HTR-8/SVneo (cell line): ENCODE measurements at regions not wholly inside any gene's neighbourhood (a gene's known extent, or its start where the extent isn't known, plus 50 kb on each side); places are given as distances from the start of the nearest gene placed in this dataset.

ENCODE experiments used
- DNase-seq: peaks from one replicate; pipeline ENCODE4 v3.0.0; 2011; ENCODE audit warnings: low spot score, mixed read lengths; ENCODE audit not compliant: insufficient read length
- FAIRE-seq: peaks from 2 replicates; lab custom pipeline; 2011; peaks lifted over from hg19 to GRCh38; lab: Jason Lieb, UNC

DNA sequence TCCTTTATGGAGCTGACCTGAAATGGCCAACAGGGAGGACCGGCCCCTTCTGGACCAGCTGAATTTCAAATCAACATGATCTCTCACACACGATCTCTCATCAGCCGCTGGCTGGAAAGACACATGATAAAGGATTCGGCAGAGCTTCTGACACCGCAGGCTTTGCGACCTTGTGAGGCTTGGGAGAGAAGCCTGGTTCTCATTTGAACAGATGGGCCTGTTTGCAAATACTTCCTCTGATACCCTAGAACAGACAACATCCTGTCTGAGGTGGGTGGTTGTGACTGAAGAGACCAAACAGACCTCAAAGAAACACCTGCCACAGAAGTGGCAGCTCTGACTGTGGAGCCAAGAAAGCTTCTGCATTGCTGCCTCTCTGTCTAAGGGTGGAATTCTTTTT is 77.9 kb upstream of the SDK2 start:
- no peak for FAIRE-seq
- no peak for DNase-seq

DNA sequence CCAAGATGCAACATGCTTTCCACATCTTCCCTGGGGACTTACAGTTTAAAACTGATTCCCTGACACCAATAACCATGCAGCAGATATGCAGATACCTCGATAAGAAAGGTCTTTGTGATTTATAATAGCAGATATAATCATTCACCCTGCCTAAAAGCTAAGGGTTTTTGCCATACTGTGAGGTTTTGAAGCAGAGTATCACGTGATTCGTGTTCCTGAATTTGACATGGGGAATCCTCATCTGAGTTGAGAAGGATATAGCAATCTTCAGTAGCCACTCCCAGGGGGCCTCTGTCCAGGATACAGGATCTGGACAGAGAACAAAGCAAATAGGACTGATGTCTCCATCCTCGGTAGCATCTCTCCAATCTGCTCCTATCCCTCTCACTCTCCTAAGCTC is 79.1 kb upstream of the SDK2 start:
- DNase-seq (no peak), FAIRE-seq (no peak)

GRCh38 chr17:73724341-73724740 is 80.1 kb upstream of the SDK2 start:
- DNase-seq (no peak), FAIRE-seq (no peak)

- DNase-seq (no peak), FAIRE-seq (no peak)
Measured at GRCh38 chr17:73724990-73725389, 80.7 kb upstream of the SDK2 start.

GRCh38 chr17:73725794-73726515 is 81.7 kb upstream of the SDK2 start:
- DNase-seq: no peak

GRCh38 chr17:73727941-73728340 is 83.7 kb upstream of the SDK2 start:
- no peak for DNase-seq
- FAIRE-seq: no peak

More at GRCh38 chr17:73725794-73726515, 81.7 kb upstream of the SDK2 start:
- FAIRE-seq: no peak

DNA sequence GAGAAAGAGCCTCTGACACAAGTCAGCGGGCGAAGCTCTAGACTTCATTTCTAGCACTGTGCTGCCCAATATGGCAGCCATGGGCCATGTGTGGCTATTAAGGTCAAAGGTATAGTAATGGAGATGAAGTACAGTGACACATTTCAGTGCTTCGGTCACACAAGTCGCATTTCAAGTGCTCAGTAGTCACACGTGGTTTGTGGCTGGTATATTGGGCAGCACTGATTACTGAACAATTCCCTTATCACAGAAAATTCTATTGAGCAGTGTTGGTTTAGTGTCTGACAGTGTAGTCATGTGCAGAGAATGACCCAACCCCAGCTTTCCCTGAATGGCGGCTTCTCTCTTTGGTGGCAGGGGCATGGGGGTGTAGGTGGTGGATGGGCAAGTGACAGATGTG is 84.9 kb upstream of the SDK2 start:
- DNase-seq: no peak
- no peak for FAIRE-seq

GRCh38 chr17:73731733-73732132 is 87.5 kb upstream of the SDK2 start:
- no peak for DNase-seq
- no peak for FAIRE-seq

GRCh38 chr17:73733517-73733916 is 89.3 kb upstream of the SDK2 start:
- FAIRE-seq: no peak
- no peak for DNase-seq

GRCh38 chr17:73735245-73735644 is 91.0 kb upstream of the SDK2 start:
- FAIRE-seq (no peak), DNase-seq (no peak)

- FAIRE-seq: no peak
- DNase-seq: no peak
Measured at GRCh38 chr17:73738751-73739575, 94.7 kb upstream of the SDK2 start.

- no peak for FAIRE-seq
- no peak for DNase-seq
Measured at GRCh38 chr17:73740370-73740769, 96.1 kb upstream of the SDK2 start.

DNA sequence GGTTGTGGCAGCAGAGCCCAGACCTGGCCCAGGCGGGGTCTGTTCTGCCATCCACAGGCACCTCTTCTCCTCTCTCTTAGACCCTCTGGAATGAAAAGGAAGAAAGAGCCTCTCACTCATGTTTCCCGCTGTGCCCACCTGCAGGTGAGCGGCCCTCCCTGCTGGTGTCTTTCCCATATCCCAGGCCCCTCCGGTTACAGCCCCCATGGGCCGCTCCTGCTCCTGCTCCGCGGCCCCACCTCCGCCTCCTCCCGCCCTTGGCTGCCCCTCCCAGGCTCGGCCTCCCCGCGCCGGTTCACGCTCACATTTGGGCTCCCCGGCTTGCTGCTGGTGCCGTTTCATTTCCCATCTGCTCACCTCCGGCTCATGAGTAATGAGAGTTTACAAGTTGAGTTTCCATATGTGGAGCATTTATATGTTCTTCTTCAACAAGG is 98.7 kb upstream of the SDK2 start:
- FAIRE-seq: no peak
- no peak for DNase-seq

GRCh38 chr17:73743518-73744201 is 99.4 kb upstream of the SDK2 start:
- no peak for DNase-seq

DNA sequence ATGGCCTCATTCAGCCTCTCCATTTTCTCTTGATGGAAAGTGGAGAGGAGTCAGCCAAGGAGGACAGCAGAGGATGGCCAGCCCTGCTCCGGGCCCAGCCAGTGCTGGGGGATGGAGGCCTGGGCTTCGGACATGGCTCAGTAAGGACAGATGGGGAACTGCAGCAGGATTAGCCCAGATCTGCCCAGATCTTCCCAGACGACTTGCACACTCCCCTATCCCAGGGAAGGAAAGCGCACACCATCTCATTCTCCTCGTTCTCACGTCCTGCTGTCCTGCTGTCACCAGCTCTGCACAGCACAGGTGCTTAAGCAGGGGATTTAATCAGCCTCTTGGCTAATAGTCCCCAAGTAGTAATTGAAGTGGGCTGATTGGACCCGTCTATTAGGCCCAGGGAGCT is 100.2 kb upstream of the SDK2 start:
- DNase-seq: no peak
- no peak for FAIRE-seq

More at GRCh38 chr17:73743518-73744201, 99.4 kb upstream of the SDK2 start:
- no peak for FAIRE-seq

DNA sequence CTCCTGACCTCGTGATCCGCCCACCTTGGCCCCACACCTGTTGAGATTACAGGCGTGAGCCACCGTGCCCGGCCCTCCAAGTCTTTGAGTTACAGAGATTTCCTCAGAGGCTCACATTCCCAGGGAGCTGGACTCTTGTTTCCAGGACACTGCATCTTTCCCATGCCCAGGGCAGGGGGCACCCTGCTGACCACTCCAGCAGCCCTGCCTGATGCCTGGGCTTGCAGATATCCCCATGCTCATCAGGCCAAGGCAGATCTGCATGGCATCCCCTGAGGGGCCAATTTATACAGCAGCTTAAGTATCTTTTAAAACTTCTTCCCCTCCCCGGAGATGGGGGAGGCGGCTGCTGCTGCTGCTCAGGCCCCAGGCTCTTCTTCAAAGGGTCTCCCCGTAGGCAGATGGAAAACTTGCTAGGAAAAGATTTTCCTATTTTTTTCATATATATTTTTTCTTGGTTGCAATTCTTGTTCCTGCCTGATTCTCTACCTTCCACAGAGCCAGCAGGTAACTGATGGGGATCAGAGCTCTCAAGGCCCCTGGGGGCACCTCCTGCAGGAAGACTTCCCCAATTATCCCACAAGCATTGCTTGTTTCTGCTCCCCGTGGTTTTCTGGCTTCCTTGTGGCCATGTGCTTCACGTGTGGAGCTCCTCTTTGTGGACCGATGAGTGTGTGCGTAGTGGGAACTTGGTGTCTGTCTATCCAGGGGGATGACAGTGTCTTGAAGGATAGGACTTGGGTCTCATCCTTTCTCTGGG is 102.2 kb upstream of the SDK2 start:
- DNase-seq (no peak), FAIRE-seq (no peak)

- no peak for DNase-seq
- no peak for FAIRE-seq
Measured at GRCh38 chr17:73747221-73748002, 103.2 kb upstream of the SDK2 start.

- no peak for DNase-seq
- no peak for FAIRE-seq
Measured at GRCh38 chr17:73748508-73748907, 104.3 kb upstream of the SDK2 start.

GRCh38 chr17:73749337-73749823 is 105.1 kb upstream of the SDK2 start:
- DNase-seq (no peak), FAIRE-seq (peak; percentile 84)
